ENCODE measurements at regions not wholly inside any gene's neighbourhood (a gene's known extent, or its start where the extent isn't known, plus 50 kb on each side); places are given as distances from the start of the nearest gene placed in this dataset.

DNA sequence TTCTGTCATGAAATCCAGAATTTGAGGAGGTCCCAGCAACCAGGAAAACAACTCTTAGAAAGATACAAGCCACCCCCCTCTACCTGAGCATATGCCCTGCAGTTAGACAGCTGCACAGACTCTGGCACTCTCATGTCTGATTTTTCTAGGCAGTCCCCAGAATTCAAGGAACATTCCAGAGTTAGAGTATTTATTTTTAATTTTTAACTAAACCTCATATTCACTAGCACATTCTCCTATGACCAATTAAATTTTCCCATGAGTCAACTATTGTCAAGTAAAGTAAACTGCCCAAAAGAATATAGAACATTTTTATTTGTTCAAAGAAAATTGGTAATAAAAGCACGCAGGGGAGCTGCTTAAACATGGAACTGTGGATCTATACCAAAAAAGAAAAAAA is 490.5 kb upstream of the SEMA6A start:
- DNase-seq: no peak
- in situ Hi-C loops (cut with HindIII; ENCODE audit: low pct_ligation_motif_present, low pct_unique_long_range_greater_than_20kb, low sequenced_read_pairs): no loop called here

DNA sequence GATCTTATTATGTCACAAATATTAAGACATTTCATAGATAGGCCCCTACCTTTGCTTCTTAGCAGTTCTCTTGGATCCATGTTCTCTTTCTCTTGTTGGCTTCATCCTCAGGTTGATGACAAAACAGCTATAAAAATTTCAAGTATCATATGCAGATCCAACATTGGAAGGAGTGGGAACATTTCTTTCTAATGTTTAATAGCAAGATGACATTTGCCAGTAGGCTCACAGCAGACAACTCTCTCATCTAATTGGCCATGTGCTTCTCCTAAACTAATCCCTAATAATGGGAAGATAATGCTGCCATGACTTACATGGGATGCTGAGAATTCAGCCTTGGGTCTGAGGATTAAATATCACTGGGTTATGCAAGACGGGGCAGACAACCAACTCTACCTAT is 485.5 kb upstream of the SEMA6A start:
- no peak for DNase-seq
- in situ Hi-C loops (cut with HindIII; ENCODE audit: low pct_ligation_motif_present, low pct_unique_long_range_greater_than_20kb, low sequenced_read_pairs): no loop called here

DNA sequence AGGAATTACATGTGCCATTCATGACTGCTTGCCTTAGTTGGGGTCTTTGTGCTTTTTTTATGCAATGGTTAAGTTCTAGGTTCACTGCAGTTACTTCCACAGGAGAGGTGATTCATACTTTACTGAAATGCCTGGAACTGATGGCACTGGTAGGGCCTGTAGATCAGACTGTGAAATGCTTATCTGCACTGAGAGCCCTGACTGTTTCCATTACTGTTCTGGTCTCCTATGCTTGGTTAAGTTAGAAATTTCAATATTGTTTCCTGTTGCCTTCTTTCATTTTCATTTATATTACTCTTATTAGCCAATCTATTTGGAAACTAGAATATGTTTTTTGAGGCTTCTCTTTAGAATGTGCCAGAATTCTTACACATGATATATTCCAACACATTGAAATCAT is 484.1 kb upstream of the SEMA6A start:
- no peak for DNase-seq
- in situ Hi-C loops (cut with HindIII; ENCODE audit: low pct_ligation_motif_present, low pct_unique_long_range_greater_than_20kb, low sequenced_read_pairs): no loop called here

DNA sequence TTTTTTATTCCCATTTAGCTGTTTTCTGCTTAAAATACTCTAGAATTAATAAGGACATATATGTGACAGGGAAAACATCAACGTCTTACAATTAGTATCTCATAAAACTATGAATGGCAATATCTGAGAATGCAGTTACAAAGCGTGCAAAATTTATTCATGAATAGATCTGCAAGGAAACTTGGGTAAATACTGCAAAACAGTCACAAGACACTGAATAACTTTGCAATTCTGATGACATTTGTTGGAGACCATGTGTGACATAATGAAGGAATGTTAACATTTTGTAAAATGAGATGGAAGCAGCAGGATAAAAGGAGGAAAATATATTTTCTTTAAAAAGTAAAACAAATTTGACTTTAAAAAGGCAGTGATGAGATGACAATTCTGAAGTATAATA is 480.9 kb upstream of the SEMA6A start:
- no peak for DNase-seq
- in situ Hi-C loops (cut with HindIII; ENCODE audit: low pct_ligation_motif_present, low pct_unique_long_range_greater_than_20kb, low sequenced_read_pairs): no loop called here

DNA sequence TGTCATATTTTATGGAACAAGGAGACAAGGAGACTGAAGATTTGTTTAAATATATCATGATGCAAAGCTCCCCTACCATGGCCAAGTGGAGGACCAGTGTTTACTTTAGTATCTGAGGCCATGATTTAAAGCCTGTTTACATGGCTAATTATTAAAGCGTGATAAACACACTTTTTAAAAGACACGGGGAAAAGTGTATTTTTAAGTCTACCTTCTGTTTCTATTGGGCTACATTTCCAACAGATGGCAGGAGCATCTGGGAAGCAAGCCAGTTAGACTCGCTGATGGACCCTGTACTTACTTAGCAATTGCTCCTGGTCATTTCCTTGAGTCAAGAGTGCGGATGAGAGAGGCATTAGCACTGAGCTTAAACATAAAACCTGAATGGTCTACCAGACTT is 480.3 kb upstream of the SEMA6A start:
- in situ Hi-C loops (cut with HindIII; ENCODE audit: low pct_ligation_motif_present, low pct_unique_long_range_greater_than_20kb, low sequenced_read_pairs): no loop called here
- DNase-seq: no peak

DNA sequence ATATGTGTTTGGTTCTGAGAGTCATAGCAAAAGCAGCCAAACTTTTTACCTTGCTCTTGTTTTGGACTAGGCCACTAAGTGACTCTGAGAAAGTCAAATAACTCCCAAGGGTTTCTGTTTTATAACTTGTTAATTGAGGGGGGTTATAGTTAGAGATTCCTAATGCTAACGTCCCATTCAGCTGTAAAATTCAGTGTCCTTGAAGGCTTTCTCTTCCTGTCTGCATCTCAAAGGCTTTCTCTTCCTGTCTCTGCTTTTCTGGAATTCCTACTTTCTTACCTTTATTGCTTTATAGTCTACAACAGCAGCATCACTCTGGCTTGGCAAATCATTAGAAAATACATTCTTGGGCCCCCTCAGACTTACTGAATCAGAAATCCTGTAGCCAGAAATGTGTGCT is 479.5 kb upstream of the SEMA6A start:
- no peak for DNase-seq
- in situ Hi-C loops (cut with HindIII; ENCODE audit: low pct_ligation_motif_present, low pct_unique_long_range_greater_than_20kb, low sequenced_read_pairs): no loop called here

DNA sequence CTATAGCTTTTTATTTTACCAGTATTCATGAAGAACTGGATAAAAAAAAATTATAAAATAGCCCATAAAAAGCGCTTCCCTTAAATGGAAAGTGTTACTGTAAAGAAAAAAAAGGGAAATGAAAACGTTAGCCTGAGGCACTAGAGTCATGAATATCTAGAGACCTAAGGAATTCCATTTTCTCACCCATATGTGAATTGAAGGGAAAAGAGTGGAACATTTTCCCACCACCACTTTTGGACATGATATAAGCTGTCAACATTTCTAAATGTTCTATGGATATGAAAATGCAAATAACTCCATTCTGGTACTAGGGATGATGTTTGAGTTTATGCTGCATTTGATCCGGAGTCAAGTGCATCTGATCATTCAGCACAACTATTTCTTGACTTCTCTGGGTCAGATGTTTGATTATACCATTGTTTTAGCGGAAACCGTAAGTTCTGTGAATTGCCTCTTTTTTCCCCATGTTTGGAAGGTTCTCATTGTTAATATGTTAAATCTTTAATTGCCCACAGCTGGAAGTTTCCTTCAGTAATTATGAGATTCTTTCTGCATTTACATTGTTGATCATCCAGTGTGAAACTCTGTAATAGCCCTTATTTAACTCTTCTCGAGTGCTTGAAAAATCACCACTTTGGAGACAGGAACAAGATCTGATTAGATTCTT is 467.4 kb upstream of the SEMA6A start:
- no peak for DNase-seq
- in situ Hi-C loops (cut with HindIII; ENCODE audit: low pct_ligation_motif_present, low pct_unique_long_range_greater_than_20kb, low sequenced_read_pairs): no loop called here

DNA sequence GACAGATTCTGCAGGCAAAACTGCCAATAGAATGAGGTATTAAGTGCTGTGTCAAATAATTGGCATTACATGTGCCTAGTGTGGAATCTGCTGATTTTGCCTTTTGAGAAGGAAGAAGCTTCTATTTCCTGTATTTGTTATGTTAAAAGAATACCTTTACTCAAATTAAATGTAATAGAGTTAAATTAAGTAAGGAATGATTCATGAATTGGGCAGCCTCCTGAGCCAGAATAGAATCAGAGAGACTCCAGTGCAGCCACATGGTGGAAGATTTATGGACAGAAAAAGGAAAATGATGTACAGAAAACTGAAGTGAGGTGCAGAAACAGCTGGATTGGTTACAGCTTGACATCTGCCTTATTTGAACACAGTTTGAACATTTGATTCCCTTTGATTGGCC is 464.4 kb upstream of the SEMA6A start:
- in situ Hi-C loops (cut with HindIII; ENCODE audit: low pct_ligation_motif_present, low pct_unique_long_range_greater_than_20kb, low sequenced_read_pairs): no loop called here

DNA sequence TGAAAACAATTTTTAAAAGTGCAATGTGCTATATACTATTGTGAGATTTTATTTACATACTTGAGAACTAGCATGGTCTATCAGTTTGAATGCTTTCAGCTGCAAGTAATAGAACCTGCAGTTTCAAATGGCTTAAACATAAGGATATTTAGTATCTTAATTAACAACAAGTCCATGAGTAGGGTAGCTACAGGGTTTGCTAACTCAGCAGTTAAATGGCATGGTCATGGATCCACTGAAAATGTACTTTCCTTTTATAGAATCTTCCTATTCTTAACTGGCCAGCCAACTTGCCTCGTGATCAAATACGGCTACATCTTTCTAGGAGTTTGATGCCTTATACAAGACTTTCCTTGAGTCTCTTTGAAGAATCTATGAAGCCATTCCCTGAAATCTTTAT is 452.8 kb upstream of the SEMA6A start:
- in situ Hi-C loops (cut with HindIII; ENCODE audit: low pct_ligation_motif_present, low pct_unique_long_range_greater_than_20kb, low sequenced_read_pairs): no loop called here
- DNase-seq: no peak

More for the DNA sequence above, 464.4 kb upstream of the SEMA6A start:
- no peak for DNase-seq

DNA sequence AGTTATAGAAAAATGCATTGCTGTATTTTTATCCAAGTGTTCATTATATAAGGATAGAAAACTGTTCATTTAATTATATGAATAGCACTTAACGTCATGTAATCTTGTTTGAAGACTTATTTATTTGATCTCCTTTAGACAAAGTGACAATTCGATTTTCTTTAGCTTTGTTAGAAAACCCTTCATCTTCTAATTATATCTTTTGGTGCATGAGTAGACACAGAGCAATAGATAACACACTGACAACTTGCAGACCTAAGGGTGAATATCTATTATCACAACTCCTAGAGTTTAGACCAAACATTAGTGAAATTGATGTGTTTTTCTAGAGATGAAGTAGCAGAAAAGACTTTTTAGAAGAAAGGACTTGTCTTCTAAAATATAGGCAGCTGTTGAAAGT is 446.4 kb upstream of the SEMA6A start:
- DNase-seq: no peak
- in situ Hi-C loops (cut with HindIII; ENCODE audit: low pct_ligation_motif_present, low pct_unique_long_range_greater_than_20kb, low sequenced_read_pairs): no loop called here

DNA sequence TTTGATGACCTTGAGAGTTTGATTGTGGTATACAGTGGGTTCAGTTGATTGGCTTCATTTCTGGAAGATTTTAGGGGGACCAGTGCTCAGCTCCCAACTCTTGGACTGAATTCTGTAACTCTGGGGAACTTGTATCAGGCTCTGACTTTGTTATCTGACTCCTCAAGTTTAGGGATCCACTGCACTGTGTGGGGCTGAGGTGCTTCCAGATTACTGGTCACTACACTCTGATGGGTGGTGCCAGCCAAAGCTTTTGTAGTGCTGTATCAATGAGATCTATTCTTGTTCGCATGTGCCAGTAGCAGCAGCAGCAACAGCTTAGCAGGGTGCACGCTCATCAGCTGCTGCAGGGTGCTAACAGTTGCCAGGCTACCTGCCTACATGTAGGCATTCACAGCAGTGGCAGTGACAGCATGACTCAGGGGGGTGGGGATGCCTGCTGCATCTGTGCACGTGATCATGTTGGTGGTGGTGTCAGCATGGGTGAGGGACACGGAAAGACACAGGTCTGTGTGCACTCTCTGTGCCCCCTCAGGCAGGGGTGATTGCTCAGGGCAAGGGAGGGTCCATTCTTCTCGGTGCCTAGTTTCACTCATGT is 438.8 kb upstream of the SEMA6A start:
- in situ Hi-C loops (cut with HindIII; ENCODE audit: low pct_ligation_motif_present, low pct_unique_long_range_greater_than_20kb, low sequenced_read_pairs): no loop called here
- no peak for DNase-seq

DNA sequence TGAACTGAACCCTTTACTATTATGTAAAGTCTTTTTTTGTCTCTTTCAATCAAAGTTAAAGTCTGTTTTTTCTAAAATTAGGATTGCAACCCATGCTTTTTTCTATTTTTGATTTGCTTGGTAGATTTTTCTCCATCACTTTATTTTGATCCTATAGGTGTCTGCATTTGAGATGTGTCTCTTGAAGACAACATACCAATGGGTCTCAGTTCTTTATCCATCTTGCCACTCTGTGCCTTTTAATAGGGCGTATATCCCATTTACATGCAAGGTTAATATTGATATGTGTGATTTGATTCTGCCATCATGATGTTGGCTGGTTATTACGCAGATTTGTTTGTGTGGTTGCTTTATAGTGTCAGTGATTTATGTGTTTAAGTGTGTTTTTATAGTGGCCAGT is 436.0 kb upstream of the SEMA6A start:
- in situ Hi-C loops (cut with HindIII; ENCODE audit: low pct_ligation_motif_present, low pct_unique_long_range_greater_than_20kb, low sequenced_read_pairs): no loop called here
- no peak for DNase-seq

DNA sequence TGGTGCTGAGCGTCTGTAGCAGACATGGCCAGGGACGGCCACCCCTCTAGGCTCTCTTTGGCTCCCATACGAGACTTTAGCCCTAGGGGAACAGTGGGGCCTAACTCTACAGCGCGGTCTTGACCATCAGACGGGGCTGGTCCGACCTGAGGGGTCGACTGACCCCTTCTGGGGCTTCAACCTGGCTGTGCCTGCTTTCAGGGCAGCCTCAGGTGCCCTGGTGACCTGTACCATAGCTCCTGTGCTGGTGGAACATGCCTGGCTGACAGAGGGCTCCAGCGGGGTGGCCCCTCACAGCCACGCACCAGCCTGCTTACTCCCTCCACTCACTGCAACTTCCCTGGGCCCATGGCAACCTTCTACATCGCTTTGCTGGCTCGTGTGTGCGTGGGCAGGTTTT is 423.4 kb upstream of the SEMA6A start:
- DNase-seq: no peak
- in situ Hi-C loops (cut with HindIII; ENCODE audit: low pct_ligation_motif_present, low pct_unique_long_range_greater_than_20kb, low sequenced_read_pairs): no loop called here

DNA sequence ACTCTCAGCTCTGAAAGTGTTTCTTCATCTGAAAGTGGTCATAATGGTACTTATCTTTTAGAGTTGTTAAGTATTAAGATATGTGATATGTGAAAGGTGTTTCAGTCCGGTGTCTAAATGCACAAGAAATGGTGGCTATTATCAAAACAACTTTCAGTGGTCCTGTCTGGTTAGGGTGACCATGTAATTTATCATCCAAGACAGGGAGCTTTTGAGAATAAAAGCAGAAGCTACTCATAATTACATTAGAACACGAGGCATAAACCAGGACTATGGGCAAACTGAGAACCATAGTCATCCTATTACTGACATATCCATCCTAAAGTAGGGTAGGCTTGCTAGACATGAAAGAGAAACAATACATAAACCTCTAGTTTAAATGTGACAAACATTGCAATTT is 418.1 kb upstream of the SEMA6A start:
- in situ Hi-C loops (cut with HindIII; ENCODE audit: low pct_ligation_motif_present, low pct_unique_long_range_greater_than_20kb, low sequenced_read_pairs): no loop called here
- no peak for DNase-seq

DNA sequence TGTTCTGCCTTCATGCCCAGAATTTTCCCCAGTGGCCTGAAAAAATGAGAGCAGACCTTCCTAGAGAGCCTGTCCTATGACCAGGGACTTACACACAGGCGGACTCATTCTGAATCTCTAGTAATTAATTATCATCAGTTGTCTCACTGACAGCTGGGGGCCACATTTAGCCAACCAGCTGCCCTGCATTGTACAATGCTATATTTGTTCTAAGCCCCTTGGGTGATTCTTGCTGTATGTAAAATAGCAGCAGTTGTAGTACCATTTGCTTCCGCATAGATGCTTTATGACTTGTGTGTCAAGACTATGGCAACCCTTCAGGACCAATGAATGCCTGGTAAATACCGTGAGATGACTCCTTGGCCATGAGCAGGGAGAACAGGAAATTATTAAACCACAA is 415.4 kb upstream of the SEMA6A start:
- in situ Hi-C loops (cut with HindIII; ENCODE audit: low pct_ligation_motif_present, low pct_unique_long_range_greater_than_20kb, low sequenced_read_pairs): no loop called here
- DNase-seq: no peak

DNA sequence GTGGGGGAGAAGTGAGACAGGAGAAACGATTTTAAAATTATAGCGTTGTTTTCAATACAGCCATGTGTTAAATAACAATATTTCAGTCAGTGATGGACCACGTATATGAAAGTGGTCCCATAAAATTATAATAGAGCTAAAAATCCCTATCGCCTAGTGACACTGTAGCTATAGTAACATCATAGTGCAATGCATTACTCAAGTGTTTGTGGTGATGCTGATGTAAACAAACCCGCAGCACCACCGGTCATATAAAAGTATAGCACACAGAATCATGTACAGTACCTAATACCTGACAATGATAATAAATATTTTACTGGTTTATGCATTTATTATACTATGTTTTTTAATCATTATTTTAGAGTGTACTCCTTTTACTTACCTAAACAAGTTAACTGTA is 407.4 kb upstream of the SEMA6A start:
- in situ Hi-C loops (cut with HindIII; ENCODE audit: low pct_ligation_motif_present, low pct_unique_long_range_greater_than_20kb, low sequenced_read_pairs): no loop called here
- no peak for DNase-seq

DNA sequence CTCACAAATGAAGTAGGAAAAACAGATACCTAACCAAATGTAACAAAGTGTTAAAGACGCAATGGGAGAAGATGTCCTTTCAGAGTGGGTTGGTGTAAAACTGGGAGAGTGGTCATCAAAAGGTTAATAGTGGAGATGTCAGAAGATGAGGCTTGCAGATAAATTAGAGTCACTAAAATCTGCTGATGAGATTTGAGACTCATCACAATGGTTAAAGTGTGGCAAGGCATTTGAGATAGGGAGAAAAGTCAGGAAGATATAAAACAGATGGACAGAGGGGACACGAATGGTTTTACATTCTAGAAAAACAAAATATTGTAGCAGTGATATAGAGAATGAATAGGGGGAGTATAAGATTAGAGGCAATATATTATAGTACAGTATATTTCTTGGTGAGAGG is 406.0 kb upstream of the SEMA6A start:
- in situ Hi-C loops (cut with HindIII; ENCODE audit: low pct_ligation_motif_present, low pct_unique_long_range_greater_than_20kb, low sequenced_read_pairs): no loop called here

DNA sequence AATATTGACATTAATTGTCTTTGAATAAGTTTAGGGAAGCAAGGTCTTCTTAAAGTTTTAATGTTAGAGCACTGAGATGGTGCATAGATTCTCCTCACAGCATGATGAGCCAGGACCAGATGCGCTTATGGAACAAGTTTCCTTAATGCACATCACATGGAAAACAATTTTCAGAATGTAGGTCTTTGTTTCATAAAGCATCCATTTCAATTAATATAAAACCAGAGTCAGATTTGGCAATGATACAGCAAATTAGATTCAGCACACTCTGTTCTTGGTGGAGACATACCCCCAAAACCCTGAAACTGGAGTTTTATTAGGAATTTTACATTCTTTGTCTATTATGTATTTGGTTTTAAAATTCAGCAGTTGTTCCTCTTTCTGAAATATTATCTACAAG is 402.1 kb upstream of the SEMA6A start:
- DNase-seq: no peak
- in situ Hi-C loops (cut with HindIII; ENCODE audit: low pct_ligation_motif_present, low pct_unique_long_range_greater_than_20kb, low sequenced_read_pairs): no loop called here

More for the DNA sequence above, 406.0 kb upstream of the SEMA6A start:
- DNase-seq: no peak

DNA sequence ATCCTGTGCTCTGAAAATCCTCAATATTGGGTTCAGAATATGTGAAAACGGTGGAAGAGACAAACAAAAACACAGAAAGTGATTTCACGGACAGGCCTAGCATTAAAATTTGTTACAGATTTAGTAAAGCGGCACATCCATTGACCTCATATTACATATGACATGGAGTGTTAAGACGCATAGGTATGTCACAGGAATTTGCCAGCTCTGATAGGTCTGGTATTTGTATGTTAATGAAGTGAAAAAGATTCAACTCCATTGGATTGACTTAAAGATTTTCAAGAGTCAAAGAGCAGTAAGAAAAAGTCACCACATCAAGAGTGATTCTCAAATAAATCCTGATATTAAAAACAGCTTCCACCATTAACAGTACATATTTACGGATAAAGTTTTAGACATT is 396.5 kb upstream of the SEMA6A start:
- in situ Hi-C loops (cut with HindIII; ENCODE audit: low pct_ligation_motif_present, low pct_unique_long_range_greater_than_20kb, low sequenced_read_pairs): no loop called here
- DNase-seq: no peak

DNA sequence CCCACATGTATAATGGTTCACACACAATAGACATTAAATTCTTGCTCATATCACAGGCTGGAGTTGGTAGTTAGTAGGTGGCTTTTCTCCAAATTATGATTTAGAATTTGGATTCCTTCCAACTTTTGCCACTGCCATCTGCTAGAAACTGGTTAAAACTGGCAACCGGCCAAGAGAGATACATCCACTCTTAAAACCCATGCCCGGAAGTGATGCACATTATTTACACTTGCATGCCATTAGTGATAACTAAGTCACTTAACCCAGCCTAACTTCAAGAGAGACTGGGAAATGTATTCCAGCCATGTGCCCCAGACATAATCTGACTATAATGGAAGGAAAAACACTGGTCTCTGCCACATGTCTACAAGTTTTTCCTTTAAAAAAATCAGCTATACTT is 395.7 kb upstream of the SEMA6A start:
- in situ Hi-C loops (cut with HindIII; ENCODE audit: low pct_ligation_motif_present, low pct_unique_long_range_greater_than_20kb, low sequenced_read_pairs): no loop called here
- DNase-seq: no peak

DNA sequence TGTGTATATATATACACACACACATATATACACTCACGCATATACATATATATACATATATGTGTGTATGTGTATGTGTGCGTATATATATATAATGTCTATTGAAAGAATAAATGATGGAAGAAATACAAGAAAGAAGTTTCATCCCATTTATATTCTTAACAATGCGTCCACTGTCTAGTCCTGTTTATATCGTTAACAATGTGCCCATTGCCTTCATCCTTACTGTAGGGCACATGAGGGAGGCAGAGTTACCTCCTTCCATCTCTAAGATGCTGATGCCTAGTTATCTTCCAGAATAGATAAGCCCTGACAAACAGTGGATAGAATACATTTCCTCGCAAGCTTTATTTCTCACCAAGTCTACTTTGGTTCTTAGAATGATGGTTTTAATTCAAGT is 389.8 kb upstream of the SEMA6A start:
- DNase-seq: no peak
- in situ Hi-C loops (cut with HindIII; ENCODE audit: low pct_ligation_motif_present, low pct_unique_long_range_greater_than_20kb, low sequenced_read_pairs): no loop called here
